Neuronal stem cell (in vitro differentiated cells): ENCODE measurements at regions not wholly inside any gene's neighbourhood (a gene's known extent, or its start where the extent isn't known, plus 50 kb on each side); places are given as distances from the start of the nearest gene placed in this dataset.
A peak's percentile ranks its signal among the peaks of the same experiment; 100 is the strongest.

Experiments
- DNase-seq: peaks from one replicate; pipeline ENCODE4 v3.0.0-alpha.2; 2013; ENCODE audit warnings: low spot score
- H2AFZ ChIP-seq: one replicate; pipeline ENCODE4 v1.6.1; 2013; ENCODE audit warnings: mild to moderate bottlenecking, low read length, inconsistent platforms
- H2AK5ac ChIP-seq: 2 replicates; pipeline ENCODE4 v1.6.1; 2013; ENCODE audit warnings: low read depth, mild to moderate bottlenecking, inconsistent platforms, low read length, moderate library complexity, mixed read lengths
- H2BK120ac ChIP-seq: 2 replicates; pipeline ENCODE4 v1.6.1; 2013; ENCODE audit warnings: low read depth, mild to moderate bottlenecking, inconsistent platforms, low read length, moderate library complexity, mixed read lengths
- H2BK12ac ChIP-seq: one replicate; pipeline ENCODE4 v1.6.1; 2013; ENCODE audit warnings: low read length, inconsistent platforms
- H2BK15ac ChIP-seq: 2 replicates; pipeline ENCODE4 v1.6.1; 2013; ENCODE audit warnings: mild to moderate bottlenecking, low read length, inconsistent platforms, mixed read lengths
- H2BK5ac ChIP-seq: one replicate; pipeline ENCODE4 v1.6.1; 2013; ENCODE audit warnings: inconsistent platforms, mild to moderate bottlenecking, low read length, moderate library complexity
- H3K14ac ChIP-seq: one replicate; pipeline ENCODE4 v1.6.1; 2013; ENCODE audit warnings: low read length, inconsistent platforms
- H3K18ac ChIP-seq: 2 replicates; pipeline ENCODE4 v1.6.1; 2013; ENCODE audit warnings: low read length, inconsistent platforms
- H3K23ac ChIP-seq: 2 replicates; pipeline ENCODE4 v1.6.1; 2013; ENCODE audit warnings: low read depth, mild to moderate bottlenecking, mixed read lengths, low read length, inconsistent platforms; ENCODE audit not compliant: poor library complexity
- H3K27ac ChIP-seq: replicated peaks from 3 replicates; pipeline ENCODE4 v1.5.1; 2013; ENCODE audit warnings: low read length, inconsistent platforms
- H3K27me3 ChIP-seq, 3 experiments: 2 replicates each; pipeline ENCODE4 v1.6.1; 2013; ENCODE audit warnings: low read length in 3 of 3, mild to moderate bottlenecking in 2 of 3, inconsistent platforms in 1 of 3, low read depth in 1 of 3, mixed read lengths in 1 of 3, moderate library complexity in 1 of 3; ENCODE audit not compliant: control insufficient read depth in 3 of 3, insufficient read depth in 3 of 3
- H3K36me3 ChIP-seq, 2 donors: replicated peaks in 1 of 2; 2 replicates each; pipeline ENCODE4 v1.6.1; 2013; ENCODE audit warnings: low read length in 2 of 2; ENCODE audit not compliant: control insufficient read depth in 2 of 2, insufficient read depth in 2 of 2
- H3K4ac ChIP-seq: 2 replicates; pipeline ENCODE4 v1.6.1; 2013; ENCODE audit warnings: inconsistent platforms, mild to moderate bottlenecking, low read length, moderate library complexity
- H3K4me1 ChIP-seq, 2 donors: 1 replicate in 1 of 2; 2 replicates in 1 of 2; pipeline ENCODE4 v1.6.1; 2013; ENCODE audit warnings: low read length in 2 of 2, low read depth in 1 of 2; ENCODE audit not compliant: control insufficient read depth in 2 of 2, insufficient read depth in 1 of 2
- H3K4me2 ChIP-seq: one replicate; pipeline ENCODE4 v1.6.1; 2013; ENCODE audit warnings: mild to moderate bottlenecking, low read length, inconsistent platforms; ENCODE audit not compliant: insufficient read depth, poor library complexity, severe bottlenecking
- H3K4me3 ChIP-seq, 2 donors: 2 replicates each; pipeline ENCODE4 v1.5.1; 2013; ENCODE audit warnings: low read length in 2 of 2, mild to moderate bottlenecking in 2 of 2, inconsistent platforms in 1 of 2, moderate library complexity in 1 of 2
- H3K79me1 ChIP-seq: one replicate; pipeline ENCODE4 v1.6.1; 2013; ENCODE audit warnings: low read depth, mild to moderate bottlenecking, inconsistent platforms, low read length, moderate library complexity
- H3K9ac ChIP-seq: one replicate; pipeline ENCODE4 v1.6.1; 2013; ENCODE audit warnings: mild to moderate bottlenecking, low read depth, low read length, inconsistent platforms; ENCODE audit not compliant: poor library complexity
- H3K9me3 ChIP-seq, 2 donors: replicated peaks in 1 of 2; 2 replicates each; pipeline versions ENCODE3 to v1.6.1; 2013; ENCODE audit warnings: low read length in 2 of 2, mild to moderate bottlenecking in 2 of 2, inconsistent platforms in 1 of 2, low read depth in 1 of 2, mixed read lengths in 1 of 2, moderate library complexity in 1 of 2; ENCODE audit not compliant: control insufficient read depth in 2 of 2, insufficient read depth in 1 of 2
- H4K8ac ChIP-seq: one replicate; pipeline ENCODE4 v1.6.1; 2013; ENCODE audit warnings: low read depth, mild to moderate bottlenecking, inconsistent platforms, low read length, moderate library complexity
- H4K91ac ChIP-seq: one replicate; pipeline ENCODE4 v1.6.1; 2013; ENCODE audit warnings: low read length, low read depth, mild to moderate bottlenecking, inconsistent platforms; ENCODE audit not compliant: poor library complexity
- WGBS, 2 donors: extraction: QIAGEN DNeasy Blood & Tissue Kit; methylation state at CpG; one replicate each; pipeline ENCODE4 v1.1.7; 2013; ENCODE audit warnings: missing lambda C conversion rate in 2 of 2, mixed read lengths in 1 of 2; ENCODE audit not compliant: insufficient read length in 2 of 2, insufficient replicate concordance in 1 of 2; ENCODE audit errors: extremely low coverage in 2 of 2; 5-methylcytosine and 5-hydroxymethylcytosine counted together

GRCh38 chr21:28489821-28490350 is 502.8 kb downstream of the LTN1 start:
- Histone ChIP-seq H3K14ac (no peak overlapping the region), H3K27ac (no peak overlapping the region), H3K9ac (no peak overlapping the region), H2BK5ac (no peak overlapping the region), H3K23ac (no peak overlapping the region), H3K27me3 (no peaks in the 10 kb centered on the region), H4K8ac (no peak overlapping the region), H3K4me1 (peaks cover 0 to 1% of the 10 kb centered on the region in 2 donors), H3K79me1 (no peaks in the 10 kb centered on the region), H4K91ac (no peak overlapping the region), H2BK12ac (no peak overlapping the region), H3K36me3 (no peaks in the 10 kb centered on the region), H2AFZ (no peak overlapping the region), H3K4me2 (no peak overlapping the region), H2BK15ac (no peak overlapping the region), H2BK120ac (no peak overlapping the region), H3K4ac (no peak overlapping the region), H3K9me3 (no peaks in the 10 kb centered on the region), H3K4me3 (no peak overlapping the region), H2AK5ac (no peak overlapping the region), H3K18ac (no peak overlapping the region)
- no peak for DNase-seq
- WGBS, 2 donors, result no CpG with 5 or more reads among the region's 3 CpGs

DNA sequence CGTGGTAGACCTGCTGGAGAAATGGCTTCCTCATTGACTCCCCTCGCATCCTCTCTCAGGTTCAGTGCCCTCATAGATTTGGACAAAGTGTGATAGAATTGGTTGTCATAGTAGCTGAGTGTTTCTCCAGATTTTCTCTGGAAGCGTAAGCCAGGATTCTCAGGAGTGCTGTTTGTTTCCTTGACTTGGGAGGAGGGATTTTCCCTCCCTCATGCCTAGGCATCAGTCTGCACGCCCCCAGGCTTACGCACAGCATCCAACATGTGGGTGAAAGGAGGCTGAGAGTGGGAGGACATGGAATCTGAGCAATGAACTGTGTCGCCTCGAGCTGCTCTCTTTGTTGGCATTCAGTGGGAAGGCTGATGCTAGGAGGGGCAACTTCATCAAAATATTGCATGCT is 503.5 kb downstream of the LTN1 start:
- Histone ChIP-seq H3K4me2 (no peak overlapping the region), H2BK120ac (no peak overlapping the region), H3K27me3 (no peaks in the 10 kb centered on the region), H3K14ac (no peak overlapping the region), H2BK5ac (no peak overlapping the region), H3K9ac (no peak overlapping the region), H2BK12ac (no peak overlapping the region), H3K18ac (peak overlapping the region; percentile 20), H3K79me1 (no peaks in the 10 kb centered on the region), H3K4me1 (peaks cover 0 to 1% of the 10 kb centered on the region in 2 donors), H4K8ac (no peak overlapping the region), H3K4me3 (no peak overlapping the region), H3K36me3 (no peaks in the 10 kb centered on the region), H3K4ac (no peak overlapping the region), H3K27ac (no peak overlapping the region), H2AK5ac (no peak overlapping the region), H2BK15ac (no peak overlapping the region), H3K23ac (peak overlapping the region; percentile 86), H2AFZ (no peak overlapping the region), H3K9me3 (no peaks in the 10 kb centered on the region), H4K91ac (no peak overlapping the region)
- no peak for DNase-seq
- no CpG with 5 or more reads among the region's 7 CpGs for WGBS, 2 donors

DNA sequence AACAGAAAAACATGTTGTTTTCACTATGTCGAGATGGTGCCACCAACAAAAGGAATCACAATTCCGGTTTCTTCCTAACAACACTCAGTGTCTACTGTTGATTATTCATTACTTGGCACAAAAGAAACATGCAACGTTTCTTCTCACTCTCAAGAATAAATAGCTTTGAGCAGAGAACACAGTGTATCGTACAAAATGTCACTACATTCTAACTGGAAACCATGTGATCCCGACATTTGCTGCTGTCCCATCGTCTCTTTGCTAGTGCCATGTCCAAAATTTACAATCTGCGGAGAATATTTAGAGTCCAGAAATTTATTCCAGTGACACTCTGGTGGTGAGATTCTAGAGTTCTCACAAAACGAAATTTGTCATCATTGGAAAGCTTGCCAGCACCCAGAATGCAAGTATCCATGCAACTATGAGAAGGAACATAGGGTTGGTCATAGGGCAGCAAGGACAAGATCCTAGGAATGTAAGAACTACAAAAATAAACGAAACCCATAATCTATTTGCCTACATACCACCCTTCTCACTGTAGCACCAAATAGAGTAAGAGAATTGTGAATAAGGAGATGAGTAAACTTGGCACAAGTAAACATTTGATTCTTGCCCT is 505.1 kb downstream of the LTN1 start:
- no peaks in the 10 kb centered on the region for H3K36me3 ChIP-seq
- H3K4ac ChIP-seq, result no peak overlapping the region
- no peak overlapping the region for H2AFZ ChIP-seq
- H3K27me3 ChIP-seq, result no peaks in the 10 kb centered on the region
- no peak overlapping the region for H3K27ac ChIP-seq
- H2BK15ac ChIP-seq, result no peak overlapping the region
- H3K14ac ChIP-seq, result no peak overlapping the region
- no peak overlapping the region for H2BK12ac ChIP-seq
- H3K4me2 ChIP-seq, result no peak overlapping the region
- no peaks in the 10 kb centered on the region for H3K9me3 ChIP-seq
- H3K79me1 ChIP-seq, result no peaks in the 10 kb centered on the region
- no peak overlapping the region for H2AK5ac ChIP-seq
- H3K23ac ChIP-seq, result no peak overlapping the region
- no peak overlapping the region for H3K9ac ChIP-seq
- H4K8ac ChIP-seq, result no peak overlapping the region
- no CpG with 5 or more reads among the region's 9 CpGs for WGBS, 2 donors
- no peak overlapping the region for H2BK120ac ChIP-seq
- peaks cover 0 to 1% of the 10 kb centered on the region in 2 donors for H3K4me1 ChIP-seq
- H3K18ac ChIP-seq, result no peak overlapping the region
- no peak overlapping the region for H4K91ac ChIP-seq
- H2BK5ac ChIP-seq, result no peak overlapping the region
- H3K4me3 ChIP-seq, result no peak overlapping the region
- no peak for DNase-seq

GRCh38 chr21:28485301-28486022 is 507.2 kb downstream of the LTN1 start:
- Histone ChIP-seq H3K27ac (no peak overlapping the region), H3K27me3 (no peaks in the 10 kb centered on the region)
- no CpG with 5 or more reads among the region's 4 CpGs for WGBS, 2 donors

More at GRCh38 chr21:28485301-28486022, 507.2 kb downstream of the LTN1 start:
- Histone ChIP-seq H2BK12ac (no peak overlapping the region), H3K9me3 (no peaks in the 10 kb centered on the region), H3K4ac (no peak overlapping the region), H3K4me2 (no peak overlapping the region), H3K23ac (no peak overlapping the region), H3K9ac (no peak overlapping the region), H3K14ac (no peak overlapping the region), H2AFZ (no peak overlapping the region), H4K8ac (no peak overlapping the region), H3K4me3 (no peak overlapping the region), H2AK5ac (no peak overlapping the region), H4K91ac (no peak overlapping the region), H2BK15ac (no peak overlapping the region), H3K79me1 (no peaks in the 10 kb centered on the region), H3K18ac (no peak overlapping the region), H2BK120ac (no peak overlapping the region), H3K4me1 (peaks cover 0 to 1% of the 10 kb centered on the region in 2 donors), H2BK5ac (no peak overlapping the region), H3K36me3 (no peaks in the 10 kb centered on the region)
- no peak for DNase-seq
